Esophagus mucosa (tissue), 1 donor: ENCODE measurements at regions not wholly inside any gene's neighbourhood (a gene's known extent, or its start where the extent isn't known, plus 50 kb on each side); places are given as distances from the start of the nearest gene placed in this dataset.
"Not testable (repeated sequence)": the region's sequence is repeated elsewhere in the genome, so short reads cannot be mapped to it uniquely, and the experiment has no call there.

Experiments used
- ATAC-seq: fragments of 200-7000 bp; cut with Tn5 transposase; one replicate; pipeline ENCODE4 v1.9.1; 2020
- donor health status: DM: yes; HTN: yes; CAD: no.

DNA sequence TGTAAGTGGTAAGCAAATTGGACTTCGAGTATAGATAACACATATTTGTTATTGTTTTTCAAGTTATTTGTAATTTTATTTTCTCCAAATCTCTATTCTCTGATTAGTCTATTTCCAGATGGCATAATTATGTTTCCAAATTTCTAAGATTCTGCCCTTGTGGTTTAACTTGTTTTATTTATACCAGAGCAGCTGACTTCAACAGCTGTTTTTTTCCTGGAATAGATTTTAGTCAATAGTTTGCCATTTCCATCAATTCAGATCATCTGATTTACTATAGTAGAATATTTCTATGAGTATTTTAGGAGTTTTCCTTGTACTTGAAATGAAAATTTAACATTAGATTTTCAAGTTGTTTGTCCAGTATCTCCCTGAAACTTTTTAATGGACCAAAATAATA is 848.7 kb upstream of the MIR17HG start:
- ATAC-seq: no peak

GRCh38 chr13:90500569-90500968 is 846.9 kb upstream of the MIR17HG start:
- ATAC-seq: no peak

- no peak for ATAC-seq
These were observed 845.3 kb upstream of the MIR17HG start for GRCh38 chr13:90502153-90502552.

DNA sequence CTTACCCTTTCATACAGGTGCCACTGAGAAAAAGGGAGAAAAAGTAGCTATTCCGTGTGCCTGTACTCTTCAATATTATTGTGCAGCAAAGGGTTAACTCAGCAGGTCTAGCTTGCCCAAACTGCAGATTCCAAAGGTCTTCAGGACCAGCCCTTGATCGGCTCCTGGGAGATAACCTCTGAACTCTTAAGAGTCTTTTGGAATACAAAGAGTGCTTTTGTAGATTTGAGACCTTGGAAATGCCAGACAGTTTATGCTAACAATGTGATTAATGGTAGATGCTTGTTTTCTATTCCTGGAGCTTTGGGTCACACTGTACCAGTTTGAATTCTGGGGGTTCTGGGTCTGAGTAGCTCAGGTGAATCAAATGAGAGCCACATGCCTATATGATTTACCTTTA is 844.7 kb upstream of the MIR17HG start:
- ATAC-seq: no peak

GRCh38 chr13:90510319-90510718 is 837.2 kb upstream of the MIR17HG start:
- no peak for ATAC-seq

- no peak for ATAC-seq
These were observed 835.6 kb upstream of the MIR17HG start for GRCh38 chr13:90511903-90512302.

DNA sequence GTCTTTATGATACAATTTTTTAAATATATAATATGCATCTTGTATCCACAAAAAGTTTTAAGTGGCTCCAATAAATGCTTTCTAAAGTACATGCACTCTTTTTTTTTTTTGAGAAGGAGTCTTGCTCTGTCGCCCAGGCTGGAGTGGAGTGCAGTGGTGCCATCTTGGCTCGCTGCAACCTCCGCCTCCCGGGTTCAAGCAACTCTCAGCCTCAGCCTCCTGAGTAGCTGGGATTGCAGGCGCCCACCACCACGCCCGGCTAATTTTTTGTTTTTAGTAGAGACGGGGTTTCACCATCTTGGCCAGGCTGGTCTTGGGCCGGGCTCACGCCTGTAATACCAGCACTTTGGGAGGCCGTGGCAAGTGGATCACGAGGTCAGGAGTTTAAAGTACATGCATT is 832.8 kb upstream of the MIR17HG start:
- not testable (repeated sequence) for ATAC-seq

GRCh38 chr13:90518417-90518816 is 829.1 kb upstream of the MIR17HG start:
- no peak for ATAC-seq

GRCh38 chr13:90519157-90519556 is 828.3 kb upstream of the MIR17HG start:
- no peak for ATAC-seq

DNA sequence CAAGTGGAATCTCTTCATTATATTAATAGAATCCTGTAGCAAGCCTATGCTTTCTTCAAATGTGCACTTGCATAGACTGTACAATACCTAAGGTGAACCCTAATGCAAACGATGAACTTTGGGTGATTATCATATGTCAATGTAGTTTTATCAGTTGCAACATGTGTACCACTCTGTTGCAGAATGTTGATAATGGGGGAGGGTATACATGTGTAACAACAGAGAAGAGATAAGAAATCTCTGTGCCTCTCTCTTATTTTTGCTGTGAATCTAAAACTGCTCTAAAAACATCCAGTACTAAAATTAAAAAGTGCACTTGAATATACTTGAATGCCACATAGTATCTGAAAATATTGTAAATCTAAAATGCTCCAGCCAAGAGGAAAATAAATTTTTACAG is 820.8 kb upstream of the MIR17HG start:
- no peak for ATAC-seq

- no peak for ATAC-seq
These were observed 815.7 kb upstream of the MIR17HG start for GRCh38 chr13:90531744-90532143.

- ATAC-seq: no peak
These were observed 814.5 kb upstream of the MIR17HG start for GRCh38 chr13:90532861-90533492.

DNA sequence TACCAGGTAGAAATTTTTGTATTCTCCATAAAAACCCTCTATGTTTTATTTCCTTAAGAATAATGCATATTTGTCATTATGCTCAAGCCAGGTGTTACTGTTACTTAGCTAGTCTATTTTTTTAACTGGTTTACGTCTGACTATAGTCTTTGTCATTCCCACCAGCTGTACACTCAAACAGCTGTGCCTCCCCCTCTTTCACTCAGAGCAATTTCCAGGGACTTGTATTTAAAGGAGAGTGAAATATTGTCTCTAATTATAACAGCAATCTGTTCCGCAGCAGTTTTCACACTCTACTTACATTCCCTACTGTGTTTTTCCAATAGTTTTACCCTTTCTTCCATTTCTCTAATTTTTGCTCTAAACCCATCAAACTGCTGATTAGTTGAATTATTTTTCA is 813.6 kb upstream of the MIR17HG start:
- ATAC-seq: no peak

DNA sequence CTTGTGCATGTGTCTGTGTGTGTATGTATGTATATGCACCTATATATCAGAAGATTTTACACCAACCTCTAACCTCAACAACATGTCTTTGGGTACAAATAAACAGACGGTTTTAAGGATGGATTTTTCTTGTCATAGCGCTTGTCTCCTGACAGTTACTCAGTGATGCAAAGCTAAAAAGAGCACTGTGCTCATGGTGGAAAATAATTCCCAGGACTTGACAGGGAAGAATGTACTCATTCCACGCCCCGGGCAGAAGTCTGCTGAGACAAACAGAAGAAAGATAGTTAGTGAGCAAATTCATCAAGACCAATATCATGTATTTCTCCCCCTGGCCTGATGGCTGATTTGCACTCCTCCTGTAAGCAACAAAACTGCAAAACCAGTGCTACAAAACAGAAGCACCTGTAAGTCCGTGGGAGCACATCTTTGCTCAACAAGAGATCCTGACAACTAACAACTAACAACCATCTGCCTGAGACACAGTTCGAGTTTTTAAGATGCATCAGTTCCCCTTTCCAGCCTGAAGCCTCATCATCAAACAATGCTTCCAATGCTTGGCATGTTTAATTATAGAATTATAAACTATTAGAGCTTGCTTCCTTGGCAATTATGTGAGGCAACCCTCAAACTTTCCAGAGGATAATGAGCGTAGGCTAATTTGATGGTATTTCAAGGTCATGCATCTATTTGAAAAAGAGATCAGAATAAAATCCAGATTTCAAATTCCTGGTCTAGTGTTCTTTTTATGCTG is 812.7 kb upstream of the MIR17HG start:
- no peak for ATAC-seq

DNA sequence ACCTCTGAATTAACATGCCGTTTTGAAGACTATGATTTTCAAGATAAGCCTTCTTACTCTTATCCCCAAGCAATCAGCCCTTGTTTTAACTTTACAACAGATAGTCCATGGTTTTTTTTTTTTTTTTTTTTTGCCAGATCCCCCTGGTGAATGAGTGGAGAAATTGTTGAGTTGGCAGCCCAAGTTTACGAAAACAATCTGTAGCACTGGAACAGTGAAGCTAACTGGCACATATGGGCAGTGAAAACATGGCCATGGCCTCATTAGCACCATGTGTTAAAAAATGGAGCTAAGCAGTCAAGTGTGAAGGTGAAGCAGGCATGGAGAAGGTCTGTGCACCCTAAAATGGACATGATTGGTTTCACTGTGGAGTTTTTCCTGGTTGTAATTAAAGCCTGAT is 812.1 kb upstream of the MIR17HG start:
- no peak for ATAC-seq

- ATAC-seq: no peak
These were observed 809.4 kb upstream of the MIR17HG start for GRCh38 chr13:90538063-90538462.

DNA sequence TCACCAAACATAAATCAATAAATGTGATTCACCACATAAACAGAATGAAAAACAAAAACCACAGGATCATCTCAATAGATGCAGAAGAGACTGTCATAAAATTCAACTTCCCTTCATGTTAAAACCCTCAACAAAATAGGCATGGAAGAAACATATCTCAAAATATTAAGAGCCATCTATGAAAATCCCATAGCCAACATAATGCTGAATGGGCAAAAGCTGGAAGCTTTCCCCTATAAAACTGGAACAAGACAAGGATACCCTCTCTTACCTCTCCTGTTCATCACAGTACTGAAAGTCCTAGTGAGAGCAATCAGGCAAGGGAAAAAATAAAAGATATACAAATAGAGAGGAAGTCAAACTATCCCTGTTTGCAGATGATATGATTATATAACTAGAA is 806.1 kb upstream of the MIR17HG start:
- no peak for ATAC-seq

- ATAC-seq: no peak
These were observed 804.5 kb upstream of the MIR17HG start for GRCh38 chr13:90542959-90543505.

DNA sequence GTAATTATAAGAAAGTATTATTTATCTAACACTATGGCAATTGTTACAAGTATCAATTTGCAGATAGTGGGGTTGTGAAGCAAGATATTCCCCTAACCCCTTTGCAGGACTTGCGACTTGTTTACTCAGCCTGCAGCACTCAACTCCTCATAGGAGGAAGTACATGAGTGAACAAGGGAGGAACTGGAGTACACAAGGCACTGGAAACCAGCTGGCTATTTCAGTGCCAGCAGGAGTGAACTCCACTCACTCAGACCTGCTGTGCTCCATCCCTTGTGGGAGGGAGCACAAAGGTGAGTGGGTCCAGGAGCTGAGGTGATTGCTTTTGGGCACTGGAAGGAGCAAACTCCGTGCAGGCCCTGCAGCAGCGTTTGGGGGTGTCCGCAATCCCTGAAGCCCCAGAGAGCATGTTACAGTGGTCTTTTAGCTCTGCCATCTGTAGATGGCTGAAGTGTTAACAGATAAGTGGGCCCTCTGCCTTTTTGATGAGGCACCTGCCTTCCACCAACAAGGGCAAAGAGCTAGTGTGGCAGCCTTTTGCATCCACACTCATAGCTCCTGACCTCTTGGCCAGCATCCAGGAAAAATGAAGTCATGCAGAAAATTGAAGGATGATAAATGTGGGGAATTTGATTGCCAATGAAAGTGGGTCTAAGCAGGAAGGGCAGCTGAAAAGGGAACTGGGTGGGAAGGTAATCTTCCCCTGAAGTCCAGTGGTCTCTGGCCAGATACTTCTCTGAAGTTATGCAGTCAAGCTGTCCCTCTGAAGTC is 802.2 kb upstream of the MIR17HG start:
- no peak for ATAC-seq

- ATAC-seq: no peak
These were observed 800.2 kb upstream of the MIR17HG start for GRCh38 chr13:90547272-90547790.

- ATAC-seq: no peak
These were observed 796.2 kb upstream of the MIR17HG start for GRCh38 chr13:90551253-90551652.

DNA sequence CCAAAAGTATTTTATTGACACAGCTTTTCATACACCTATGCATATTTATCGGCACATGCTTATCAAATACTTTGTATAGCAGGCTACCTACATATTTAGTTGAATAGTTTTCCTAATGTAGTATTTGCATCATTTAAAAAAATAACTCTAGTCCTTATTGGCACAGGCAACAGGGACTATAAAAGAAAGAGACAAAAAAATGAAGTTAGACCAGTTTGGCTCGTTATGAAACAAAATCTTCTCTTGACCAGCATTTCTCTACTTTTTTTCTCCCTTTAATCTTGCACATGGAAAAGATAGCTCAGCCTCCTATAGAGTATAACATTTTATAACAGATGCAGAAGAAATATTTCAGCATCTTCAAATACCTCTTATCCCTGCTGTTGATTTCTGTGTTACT is 794.8 kb upstream of the MIR17HG start:
- ATAC-seq: no peak

- no peak for ATAC-seq
These were observed 794.3 kb upstream of the MIR17HG start for GRCh38 chr13:90553159-90553558.
